Thoracic aorta (tissue), 2 donors: ENCODE measurements at regions not wholly inside any gene's neighbourhood (a gene's known extent, or its start where the extent isn't known, plus 50 kb on each side); places are given as distances from the start of the nearest gene placed in this dataset.

Source experiments
- ATAC-seq: fragments of 150-250 bp; one replicate; pipeline ENCODE4 v1.8.0; 2017; ENCODE audit warnings: low read depth; ENCODE audit not compliant: insufficient number of reproducible peaks, low FRiP score
- DNase-seq: peaks from one replicate; pipeline ENCODE4 v3.0.0-alpha.2; 2020; ENCODE audit warnings: low spot score
- H3K27ac ChIP-seq, 2 donors: fragments of 200-600 bp; sonication (generic); 1 replicate in 1 of 2; 2 replicates in 1 of 2; pipeline ENCODE4 v1.5.1; 2016; ENCODE audit warnings: mild to moderate bottlenecking in 2 of 2, moderate library complexity in 2 of 2
- H3K27me3 ChIP-seq: fragments of 200-600 bp; sonication (generic); replicated peaks from 2 replicates; pipeline ENCODE4 v1.6.0; 2016; ENCODE audit warnings: mild to moderate bottlenecking; ENCODE audit not compliant: insufficient read depth
- H3K36me3 ChIP-seq: fragments of 200-600 bp; sonication (generic); one replicate; pipeline ENCODE4 v1.5.1; 2016
- H3K4me1 ChIP-seq, 2 donors: fragments of 200-600 bp; sonication (generic); 1 replicate in 1 of 2; 2 replicates in 1 of 2; pipeline versions ENCODE4 v1.5.1 to v1.6.0; 2016; ENCODE audit warnings: low read depth in 2 of 2, mild to moderate bottlenecking in 1 of 2; ENCODE audit not compliant: control insufficient read depth in 1 of 2
- H3K4me3 ChIP-seq: fragments of 200-600 bp; sonication (generic); 2 replicates; pipeline ENCODE4 v1.5.1; 2016; ENCODE audit warnings: mild to moderate bottlenecking
- H3K9me3 ChIP-seq: fragments of 200-600 bp; sonication (generic); 2 replicates; pipeline ENCODE4 v1.5.1; 2016
- CTCF ChIP-seq: fragments of 200-600 bp; sonication (generic); IDR thresholded peaks from one replicate; pipeline ENCODE4 v1.5.1; 2019; ENCODE audit warnings: antibody characterized with exemption

GRCh38 chr2:172284209-172284608 lies 143.2 kb upstream of the ITGA6 start:
- no peak overlapping the region for H3K27ac ChIP-seq

GRCh38 chr2:172285010-172285621 lies 142.3 kb upstream of the ITGA6 start:
- peak; percentile 45 for ATAC-seq
- H3K4me1 ChIP-seq, result peaks cover 9 to 14% of the 10 kb centered on the region in 2 donors
- H3K27ac ChIP-seq, result no peak overlapping the region
- H3K36me3 ChIP-seq, result no peaks in the 10 kb centered on the region
- DNase-seq, result no peak
- TF ChIP-seq CTCF, result no peak
- no peaks in the 10 kb centered on the region for H3K27me3 ChIP-seq
- no peak overlapping the region for H3K4me3 ChIP-seq
- no peaks in the 10 kb centered on the region for H3K9me3 ChIP-seq

More at GRCh38 chr2:172284209-172284608, 143.2 kb upstream of the ITGA6 start:
- no peak for TF ChIP-seq CTCF
- H3K9me3 ChIP-seq, result no peaks in the 10 kb centered on the region
- no peak overlapping the region for H3K4me3 ChIP-seq
- no peaks in the 10 kb centered on the region for H3K36me3 ChIP-seq
- H3K27me3 ChIP-seq, result no peaks in the 10 kb centered on the region
- DNase-seq (no peak), ATAC-seq (no peak)
- peaks cover 9 to 14% of the 10 kb centered on the region in 2 donors for H3K4me1 ChIP-seq

GRCh38 chr2:172285760-172286159 lies 141.6 kb upstream of the ITGA6 start:
- Histone ChIP-seq H3K36me3 (no peaks in the 10 kb centered on the region), H3K9me3 (no peaks in the 10 kb centered on the region), H3K27ac (no peak overlapping the region), H3K4me3 (no peak overlapping the region), H3K27me3 (no peaks in the 10 kb centered on the region), H3K4me1 (peaks cover 9 to 14% of the 10 kb centered on the region in 2 donors)
- no peak for DNase-seq
- no peak for ATAC-seq
- no peak for TF ChIP-seq CTCF

DNA sequence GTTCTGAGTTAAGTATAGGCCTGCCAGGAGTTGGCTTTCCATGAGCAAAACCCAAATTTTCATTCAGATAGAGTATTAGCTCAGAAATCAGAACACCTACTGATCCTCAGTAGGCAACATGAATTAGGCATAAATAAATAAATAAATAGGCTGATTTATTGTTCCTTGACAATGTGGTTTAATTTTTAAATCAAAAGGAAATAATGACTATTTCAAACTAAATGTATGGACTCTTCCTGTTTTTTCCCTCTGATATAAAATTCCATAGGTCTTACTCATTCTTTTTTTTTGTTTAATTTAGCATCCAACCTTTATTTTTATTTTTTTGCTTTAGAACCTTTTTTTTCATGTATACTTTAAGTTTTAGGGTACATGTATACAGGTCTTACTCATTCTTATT lies 140.2 kb upstream of the ITGA6 start:
- no peak for ATAC-seq
- Histone ChIP-seq H3K27me3 (no peaks in the 10 kb centered on the region), H3K9me3 (no peaks in the 10 kb centered on the region)

More for the DNA sequence above, 140.2 kb upstream of the ITGA6 start:
- H3K27ac ChIP-seq, result no peak overlapping the region
- peaks cover 9 to 14% of the 10 kb centered on the region in 2 donors for H3K4me1 ChIP-seq
- no peak overlapping the region for H3K4me3 ChIP-seq
- no peak for TF ChIP-seq CTCF
- no peak for DNase-seq
- no peaks in the 10 kb centered on the region for H3K36me3 ChIP-seq
